NCI-H2196 (cell line): ENCODE measurements at regions not wholly inside any gene's neighbourhood (a gene's known extent, or its start where the extent isn't known, plus 50 kb on each side); places are given as distances from the start of the nearest gene placed in this dataset.

Experiments used
- DNase-seq: peaks from one replicate; lab custom pipeline; 2025; ENCODE audit not compliant: unreplicated experiment; lab: John Stamatoyannopoulos, UW

- DNase-seq: no peak
These were observed 80.0 kb downstream of the NREP start for GRCh38 chr5:111676926-111677415.

DNA sequence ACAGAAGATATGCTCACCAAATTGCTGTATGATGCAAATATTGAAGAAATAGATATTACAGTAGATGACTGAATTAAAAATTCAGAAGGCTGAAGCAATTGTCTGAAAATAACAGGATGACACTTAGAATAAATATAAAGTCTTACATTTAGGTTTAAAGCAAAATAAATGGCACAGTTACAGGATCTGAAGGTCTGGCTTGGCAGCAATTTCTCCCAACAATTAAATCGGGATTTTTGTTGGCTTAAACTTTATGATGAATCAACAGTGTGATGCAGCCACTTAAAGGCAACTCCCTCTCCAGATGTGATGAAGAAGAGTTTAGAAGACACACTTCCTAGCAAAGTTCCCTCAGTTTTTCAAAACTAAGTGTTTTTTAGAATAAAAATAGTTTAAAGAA lies 80.5 kb downstream of the NREP start:
- no peak for DNase-seq

- no peak for DNase-seq
These were observed 81.6 kb downstream of the NREP start for GRCh38 chr5:111675201-111675934.

DNA sequence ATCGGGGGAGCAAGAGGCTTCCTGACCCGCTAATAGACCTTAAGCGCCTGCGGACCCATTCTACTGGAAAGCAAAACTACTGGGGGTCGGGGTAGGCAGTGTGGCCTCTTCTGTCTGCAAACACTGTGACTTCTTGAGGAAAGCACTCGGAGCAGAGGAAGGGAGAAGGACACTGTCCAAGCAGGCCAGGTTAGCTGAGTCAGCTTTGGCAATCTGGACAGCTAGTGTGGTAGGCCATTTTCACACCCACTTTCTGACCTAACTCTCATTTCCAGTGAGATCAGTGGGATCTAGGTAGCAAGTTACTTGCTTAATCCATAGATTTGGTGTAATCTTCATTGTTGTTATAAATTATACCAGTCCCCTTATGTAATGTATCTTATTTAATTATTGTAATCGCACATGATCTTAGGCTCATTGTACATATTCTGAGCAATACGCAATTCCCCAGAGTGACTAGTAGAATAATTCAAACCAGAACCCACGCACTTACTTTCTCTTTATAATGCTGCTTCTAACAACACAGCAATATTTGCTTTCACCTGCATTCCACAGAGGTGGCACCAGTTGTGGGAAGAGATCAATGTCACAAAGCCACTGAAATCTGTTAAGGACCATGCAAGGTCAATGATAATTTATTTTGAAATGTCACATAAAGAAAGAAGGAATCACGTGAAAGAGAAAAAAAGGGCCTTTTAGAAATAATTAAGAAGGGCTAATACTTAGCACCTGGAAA lies 82.9 kb downstream of the NREP start:
- DNase-seq: no peak

GRCh38 chr5:111672099-111672498 lies 84.9 kb downstream of the NREP start:
- DNase-seq: no peak

DNA sequence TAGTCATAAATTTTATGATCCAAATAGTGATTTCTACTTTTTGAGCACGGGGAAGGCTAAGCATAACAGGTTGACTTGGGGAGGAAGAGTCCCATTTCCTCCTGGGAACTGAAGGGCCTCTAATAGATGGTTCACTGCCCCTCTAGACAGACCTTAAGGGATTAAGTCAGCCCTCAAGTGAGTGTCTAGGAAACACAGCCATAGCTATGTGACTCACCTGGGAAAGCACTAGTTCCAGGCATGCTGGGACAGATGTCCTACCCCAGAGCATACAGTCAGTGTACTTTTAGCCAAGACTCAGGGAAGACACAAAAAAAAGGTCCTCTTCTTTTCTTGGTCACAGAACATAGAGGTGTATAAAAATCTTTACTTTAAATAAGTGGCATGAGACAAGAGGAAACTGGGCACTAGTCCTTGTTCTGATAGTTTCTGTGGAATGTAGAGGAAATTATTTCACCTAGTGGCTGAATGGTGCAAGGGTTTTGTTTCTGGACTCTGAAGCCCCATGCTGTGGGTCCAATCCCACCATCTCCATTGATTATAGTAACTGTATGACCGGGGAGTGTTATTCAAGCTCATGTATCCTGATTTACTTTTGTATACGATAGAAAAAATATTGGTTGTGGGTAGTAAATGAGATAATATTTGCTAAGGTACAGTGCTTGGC lies 86.0 kb downstream of the NREP start:
- DNase-seq: no peak

DNA sequence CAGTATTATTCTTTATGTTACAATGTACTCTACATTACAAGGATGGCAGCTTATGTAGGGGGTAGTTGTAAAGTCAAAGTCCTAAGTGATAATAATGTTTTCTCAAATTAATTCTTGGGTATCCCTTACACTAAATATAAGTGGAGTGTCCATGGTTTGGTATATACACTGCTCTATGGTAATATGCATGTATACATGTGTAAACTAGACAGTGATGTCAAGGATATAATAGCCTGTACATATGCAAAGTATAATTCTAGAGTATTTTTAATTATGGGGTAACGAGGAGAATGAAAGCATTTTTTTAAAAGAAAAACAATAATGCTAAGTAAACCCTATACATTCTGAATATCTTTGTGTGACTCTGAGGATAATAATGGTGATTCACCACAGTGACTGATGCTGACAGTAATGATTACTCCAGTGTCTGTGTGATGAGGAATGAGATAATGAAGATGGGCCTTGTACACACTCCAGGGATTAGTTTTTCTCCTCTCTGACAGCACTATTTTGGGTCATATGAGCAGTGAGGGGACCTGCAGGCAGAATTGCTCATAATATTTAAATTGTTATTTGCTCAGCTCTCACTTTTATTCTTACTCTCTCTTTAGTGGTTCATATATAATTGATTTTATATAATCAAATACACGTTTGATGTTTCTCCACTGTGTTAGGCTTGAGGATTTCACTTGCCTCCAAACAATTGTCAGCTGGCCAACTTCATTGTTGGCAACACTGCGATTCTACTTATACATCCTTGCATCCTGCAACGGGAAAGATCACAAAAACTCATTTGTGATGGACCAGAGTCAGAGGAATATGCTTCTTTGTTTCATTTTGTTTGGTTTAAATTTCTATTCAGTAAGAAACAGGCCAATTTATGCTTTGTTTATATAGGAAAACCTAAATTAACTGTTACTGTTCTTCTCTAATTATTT lies 88.2 kb downstream of the NREP start:
- no peak for DNase-seq

- DNase-seq: no peak
These were observed 89.8 kb downstream of the NREP start for GRCh38 chr5:111667128-111667736.

DNA sequence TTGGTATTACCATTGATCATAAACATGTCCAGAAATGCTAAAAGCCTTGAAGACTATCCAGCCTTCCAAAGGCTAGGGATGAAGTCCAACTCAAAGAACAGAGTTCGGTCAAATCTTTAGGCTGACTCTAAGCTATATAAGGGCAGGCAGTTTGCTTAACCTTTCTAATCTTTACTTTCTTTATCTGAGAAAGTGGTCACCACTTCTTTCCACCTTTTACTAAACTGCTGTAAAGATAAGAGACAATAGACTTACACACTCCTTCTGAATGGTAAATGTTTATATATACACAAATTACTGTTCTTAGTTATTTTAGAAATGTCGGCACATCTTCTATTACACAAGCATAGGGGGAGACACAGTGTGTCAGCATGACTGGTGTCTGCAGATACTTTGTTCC lies 100.4 kb downstream of the NREP start:
- no peak for DNase-seq

DNA sequence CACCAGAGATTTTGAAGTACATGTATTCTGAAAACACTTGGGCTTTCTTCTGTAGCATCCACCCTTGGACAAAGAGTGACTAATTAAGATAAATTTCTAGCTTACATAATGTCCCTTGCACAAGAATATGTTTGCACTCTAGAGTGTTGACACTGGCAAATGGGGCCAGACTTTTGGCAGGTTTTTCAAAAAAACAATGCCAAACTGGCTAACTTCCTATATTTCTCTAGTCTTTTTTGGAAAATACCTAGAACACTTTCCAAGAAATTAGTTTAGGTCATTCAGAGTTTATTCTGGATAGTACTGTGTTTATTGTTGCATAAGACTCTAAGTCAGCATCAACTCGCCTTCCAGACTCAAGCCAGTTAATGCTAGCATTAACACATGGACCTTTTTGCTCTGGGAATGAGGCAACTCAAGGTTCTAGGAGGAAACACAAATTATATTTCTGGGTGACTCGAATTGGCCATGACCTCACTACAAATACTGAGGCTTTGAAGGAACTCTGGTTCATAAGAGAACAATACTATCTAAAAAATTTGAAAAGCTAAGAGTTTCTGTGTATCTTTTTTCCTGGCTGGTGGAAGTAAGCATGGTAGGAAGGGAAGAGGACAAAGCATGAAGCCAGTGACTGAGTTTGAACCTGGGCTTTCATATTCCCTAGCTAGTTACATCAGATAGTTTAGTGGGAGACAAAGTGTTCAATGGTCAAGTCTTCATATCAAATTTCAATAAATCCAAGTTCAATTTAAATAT lies 101.6 kb downstream of the NREP start:
- DNase-seq: peak; percentile 4

GRCh38 chr5:111653408-111653807 lies 103.6 kb downstream of the NREP start:
- no peak for DNase-seq

DNA sequence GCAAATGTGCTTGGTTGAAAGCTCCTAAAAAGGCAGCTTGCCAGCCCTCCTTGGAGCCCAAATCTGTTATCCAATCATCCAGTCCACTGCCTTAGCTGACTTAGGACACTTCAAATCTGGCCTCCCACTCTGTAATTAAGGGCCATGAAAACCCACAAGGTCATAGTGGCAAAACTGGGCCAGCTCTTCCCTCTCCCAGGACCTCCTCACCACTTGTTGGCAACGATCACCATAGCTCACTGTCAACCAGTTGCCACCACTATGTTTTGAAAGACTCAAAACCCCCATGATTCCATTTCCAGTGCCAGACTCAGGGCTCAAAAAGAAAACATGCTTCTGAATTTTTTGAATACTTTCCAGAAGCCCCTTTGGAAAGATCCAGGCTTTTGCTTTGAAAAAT lies 107.5 kb downstream of the NREP start:
- DNase-seq: no peak

GRCh38 chr5:111645303-111645838 lies 111.6 kb downstream of the NREP start:
- no peak for DNase-seq

DNA sequence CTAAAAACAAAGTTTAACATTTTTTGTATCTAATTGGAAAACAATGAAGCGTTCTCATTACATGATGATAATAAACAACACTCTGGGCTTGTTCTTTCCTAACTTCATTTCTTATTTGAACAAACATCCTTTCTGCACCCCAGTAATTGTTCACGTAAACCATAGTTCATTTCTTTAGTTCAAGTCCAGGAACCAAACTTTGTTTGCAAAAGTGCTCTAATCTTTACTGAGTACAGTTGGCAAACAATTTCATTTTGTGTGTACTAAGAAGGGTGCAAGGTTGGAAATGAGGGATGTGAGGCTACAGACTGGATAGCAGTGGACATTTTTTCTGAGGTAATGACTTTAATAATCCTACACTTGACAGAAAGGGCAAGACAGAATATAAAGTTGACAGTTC lies 113.5 kb downstream of the NREP start:
- DNase-seq: no peak

DNA sequence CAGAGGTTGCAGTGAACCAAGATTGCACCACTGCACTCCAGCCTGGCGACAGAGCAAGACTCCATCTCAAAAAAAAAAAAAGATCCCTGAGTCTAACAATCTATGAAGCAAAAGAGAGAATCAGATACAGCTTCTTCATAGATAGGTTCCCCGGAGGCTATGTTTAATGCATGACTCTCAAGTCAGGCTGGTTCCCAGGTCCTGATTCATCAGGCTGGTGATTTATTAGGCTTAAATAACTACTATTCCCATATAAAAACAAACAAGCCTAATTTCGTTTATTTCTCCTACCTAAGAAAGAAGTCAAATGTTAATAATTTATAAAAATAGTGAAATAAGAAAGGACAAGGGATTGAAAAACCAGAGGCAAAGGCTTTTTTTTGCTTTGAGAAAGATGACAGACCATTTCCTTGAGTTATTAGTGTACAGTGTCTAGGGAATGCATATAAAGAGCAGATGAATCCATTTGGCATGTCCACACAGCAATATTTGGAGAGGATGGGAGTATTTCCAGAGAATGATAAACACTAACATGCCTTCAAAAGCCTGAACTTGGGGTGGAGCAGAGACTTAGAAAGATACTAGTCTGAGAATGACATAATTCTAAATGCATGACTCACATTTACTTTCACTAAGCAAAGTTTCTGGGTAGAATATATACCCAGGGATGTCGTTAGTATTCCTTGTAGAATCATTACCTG lies 115.3 kb downstream of the NREP start:
- DNase-seq: no peak

DNA sequence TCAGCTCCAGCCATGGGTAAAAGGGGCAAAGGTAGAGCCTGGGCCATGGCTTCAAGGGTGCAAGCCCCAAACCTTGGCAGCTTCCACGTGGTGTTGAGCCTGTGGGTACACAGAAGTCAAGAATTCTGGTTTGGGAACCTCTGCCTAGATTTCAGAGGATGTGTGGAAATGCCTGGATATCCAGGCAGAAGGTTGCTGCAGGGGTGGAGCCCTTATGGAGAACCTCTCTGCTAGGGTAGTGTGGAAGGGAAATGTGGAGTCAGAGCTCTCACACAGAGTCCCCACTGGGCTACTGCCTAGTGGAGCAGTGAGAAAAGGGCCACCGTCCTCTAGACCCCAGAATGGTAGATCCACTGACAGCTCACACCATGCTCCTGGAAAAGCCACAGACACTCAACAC lies 117.1 kb downstream of the NREP start:
- DNase-seq: no peak

GRCh38 chr5:111636736-111637135 lies 120.3 kb downstream of the NREP start:
- DNase-seq: no peak

- no peak for DNase-seq
These were observed 121.0 kb downstream of the NREP start for GRCh38 chr5:111635916-111636570.
